Smooth muscle cell (in vitro differentiated cells): ENCODE measurements at regions not wholly inside any gene's neighbourhood (a gene's known extent, or its start where the extent isn't known, plus 50 kb on each side); places are given as distances from the start of the nearest gene placed in this dataset.

Source experiments
- DNase-seq: peaks from one replicate; lab custom pipeline; 2025; ENCODE audit not compliant: unreplicated experiment; lab: John Stamatoyannopoulos, UW
- H2AFZ ChIP-seq: fragments of 200-600 bp; sonication (generic); 2 replicates; pipeline ENCODE4 v1.6.0; 2016; ENCODE audit warnings: antibody characterized with exemption, low read depth, mild to moderate bottlenecking
- H3F3A ChIP-seq: fragments of 200-600 bp; sonication (generic); 2 replicates; pipeline ENCODE4 v1.6.0; 2017; ENCODE audit warnings: antibody characterized with exemption, low read depth
- H3K27ac ChIP-seq: fragments of 200-600 bp; sonication (generic); 2 replicates; pipeline ENCODE4 v1.5.1; 2016; ENCODE audit warnings: low read depth, mild to moderate bottlenecking
- H3K27me3 ChIP-seq: fragments of 200-600 bp; sonication (generic); 2 replicates; pipeline ENCODE4 v1.6.1; 2016; ENCODE audit warnings: low read depth, mild to moderate bottlenecking
- H3K36me3 ChIP-seq: fragments of 200-600 bp; sonication (generic); 2 replicates; pipeline ENCODE4 v1.5.1; 2016; ENCODE audit warnings: low read depth
- H3K4me1 ChIP-seq: fragments of 200-600 bp; sonication (generic); 2 replicates; pipeline ENCODE4 v1.5.1; 2016; ENCODE audit warnings: low read depth
- H3K4me2 ChIP-seq: fragments of 200-600 bp; sonication (generic); 2 replicates; pipeline ENCODE4 v1.6.0; 2016; ENCODE audit warnings: mild to moderate bottlenecking
- H3K4me3 ChIP-seq: fragments of 200-600 bp; sonication (generic); 2 replicates; pipeline ENCODE4 v1.5.1; 2016; ENCODE audit warnings: mild to moderate bottlenecking
- H3K79me2 ChIP-seq: fragments of 200-600 bp; sonication (generic); 2 replicates; pipeline ENCODE4 v1.6.0; 2016; ENCODE audit warnings: low read depth, mild to moderate bottlenecking
- H3K9ac ChIP-seq: fragments of 200-600 bp; sonication (generic); 2 replicates; pipeline ENCODE4 v1.6.0; 2016; ENCODE audit warnings: low read depth
- H3K9me3 ChIP-seq: fragments of 200-600 bp; sonication (generic); replicated peaks from 2 replicates; pipeline ENCODE4 v1.5.1; 2016; ENCODE audit warnings: low read depth
- H4K20me1 ChIP-seq: fragments of 200-600 bp; sonication (generic); 2 replicates; pipeline ENCODE4 v1.6.0; 2016; ENCODE audit warnings: low read depth
- CTCF ChIP-seq: fragments of 200-600 bp; sonication (generic); IDR thresholded peaks from 2 replicates; pipeline ENCODE4 v1.5.1; 2017; ENCODE audit warnings: borderline replicate concordance, mild to moderate bottlenecking, antibody characterized with exemption; ENCODE audit not compliant: insufficient read depth, poor library complexity, severe bottlenecking
- WGBS: methylation state at CpG from one replicate; pipeline ENCODE4 v1.1.7; 2016; ENCODE audit warnings: low lambda C conversion rate; 5-methylcytosine and 5-hydroxymethylcytosine counted together

GRCh38 chr20:6837730-6838129 lies 70.2 kb downstream of the BMP2 start:
- Histone ChIP-seq H3K9ac (peak overlapping the region; percentile 42), H3K9me3 (no peaks in the 10 kb centered on the region), H3F3A (no peaks in the 10 kb centered on the region), H3K4me2 (no peak overlapping the region), H3K27me3 (peaks cover 13% of the 10 kb centered on the region), H3K4me3 (no peak overlapping the region), H4K20me1 (no peaks in the 10 kb centered on the region), H3K36me3 (no peaks in the 10 kb centered on the region), H3K79me2 (no peaks in the 10 kb centered on the region), H3K4me1 (peaks cover 12% of the 10 kb centered on the region), H2AFZ (no peak overlapping the region), H3K27ac (peak overlapping the region; percentile 69)
- WGBS, result 83% methylated on average over 2 of the region's 2 CpGs
- DNase-seq, result no peak
- TF ChIP-seq CTCF, result no peak

- no peaks in the 10 kb centered on the region for H3K79me2 ChIP-seq
- TF ChIP-seq CTCF, result no peak
- H3K9ac ChIP-seq, result peak overlapping the region; percentile 53
- H4K20me1 ChIP-seq, result no peaks in the 10 kb centered on the region
- H3K4me1 ChIP-seq, result peaks cover 12% of the 10 kb centered on the region
- peaks cover 13% of the 10 kb centered on the region for H3K27me3 ChIP-seq
- 67% methylated on average over 11 of the region's 11 CpGs for WGBS
- no peak overlapping the region for H3K4me2 ChIP-seq
- H3K27ac ChIP-seq, result peak overlapping the region; percentile 69
- H2AFZ ChIP-seq, result no peak overlapping the region
- no peak overlapping the region for H3K4me3 ChIP-seq
- H3K9me3 ChIP-seq, result no peaks in the 10 kb centered on the region
- H3F3A ChIP-seq, result no peaks in the 10 kb centered on the region
- no peak for DNase-seq
- no peaks in the 10 kb centered on the region for H3K36me3 ChIP-seq
Observed at GRCh38 chr20:6838181-6838826, 70.8 kb downstream of the BMP2 start.

DNA sequence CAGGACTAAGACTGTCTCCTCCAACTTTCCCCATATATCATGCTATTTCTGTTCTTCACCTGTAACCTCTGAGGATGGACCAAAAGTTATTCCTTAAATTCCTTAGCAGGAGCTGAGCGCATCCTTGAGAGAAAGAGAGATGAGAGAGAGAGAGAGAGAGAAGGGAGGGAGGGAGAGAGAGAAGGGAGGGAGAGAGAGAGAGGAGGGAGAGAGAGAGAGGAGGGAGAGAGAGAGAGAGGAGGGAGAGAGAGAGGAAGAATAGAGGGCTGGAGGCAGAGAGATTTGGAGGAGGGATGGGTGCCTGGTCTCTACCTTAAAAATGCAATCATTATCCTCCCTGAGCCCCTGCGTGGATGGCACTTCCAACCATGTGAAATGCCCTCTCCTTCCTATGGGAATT lies 73.6 kb downstream of the BMP2 start:
- H3K4me2 ChIP-seq, result no peak overlapping the region
- no peaks in the 10 kb centered on the region for H3K36me3 ChIP-seq
- TF ChIP-seq CTCF, result no peak
- DNase-seq, result no peak
- peaks cover 24% of the 10 kb centered on the region for H3K27me3 ChIP-seq
- H3K4me3 ChIP-seq, result no peak overlapping the region
- no peaks in the 10 kb centered on the region for H4K20me1 ChIP-seq
- no peak overlapping the region for H2AFZ ChIP-seq
- no peaks in the 10 kb centered on the region for H3F3A ChIP-seq
- no peaks in the 10 kb centered on the region for H3K9me3 ChIP-seq
- no peak overlapping the region for H3K27ac ChIP-seq
- H3K9ac ChIP-seq, result no peak overlapping the region
- peaks cover 12% of the 10 kb centered on the region for H3K4me1 ChIP-seq
- H3K79me2 ChIP-seq, result no peaks in the 10 kb centered on the region
- 78% methylated on average over 2 of the region's 2 CpGs for WGBS

- Histone ChIP-seq H3K36me3 (no peaks in the 10 kb centered on the region), H3K4me3 (no peak overlapping the region), H3K27ac (no peak overlapping the region), H3K9me3 (no peaks in the 10 kb centered on the region), H3K27me3 (peaks cover 24% of the 10 kb centered on the region), H3K4me2 (no peak overlapping the region), H3K9ac (no peak overlapping the region), H3F3A (no peaks in the 10 kb centered on the region), H3K79me2 (no peaks in the 10 kb centered on the region), H2AFZ (no peak overlapping the region), H3K4me1 (peaks cover 5% of the 10 kb centered on the region), H4K20me1 (no peaks in the 10 kb centered on the region)
- no peak for DNase-seq
- TF ChIP-seq CTCF, result no peak
Observed at GRCh38 chr20:6845141-6845540, 77.7 kb downstream of the BMP2 start.
